Heart right ventricle (tissue), 16 donors: ENCODE measurements at regions not wholly inside any gene's neighbourhood (a gene's known extent, or its start where the extent isn't known, plus 50 kb on each side); places are given as distances from the start of the nearest gene placed in this dataset.
"Not testable (repeated sequence)": the region's sequence is repeated elsewhere in the genome, so short reads cannot be mapped to it uniquely, and the experiment has no call there.

Source experiments
- ATAC-seq, 8 donors: fragments of 200-7000 bp; cut with Tn5 transposase; one replicate each; pipeline ENCODE4 v1.9.1; 2020; ENCODE audit warnings: mild to moderate bottlenecking in 8 of 8, moderate library complexity in 8 of 8, moderate number of reproducible peaks in 1 of 8
- DNase-seq, 2 donors: peaks; one replicate each; pipeline ENCODE4 v3.0.0-alpha.2; 2020
- H3K27ac ChIP-seq, 10 donors: fragments of 200-600 bp; sonication (generic) in 2 of 10; one replicate each; pipeline versions ENCODE4 v1.5.0 to v1.8.0; 2020 to 2022; ENCODE audit warnings: mild to moderate bottlenecking in 3 of 10
- H3K27me3 ChIP-seq, 7 donors: fragments of 200-600 bp; one replicate each; pipeline ENCODE4 v1.8.0; 2021 to 2022; ENCODE audit warnings: mild to moderate bottlenecking in 2 of 7
- H3K36me3 ChIP-seq, 9 donors: fragments of 200-600 bp; sonication (generic) in 1 of 9; one replicate each; pipeline versions ENCODE4 v1.5.0 to v1.8.0; 2020 to 2022; ENCODE audit warnings: mild to moderate bottlenecking in 2 of 9
- H3K4me1 ChIP-seq, 9 donors: fragments of 200-600 bp; sonication (generic) in 1 of 9; one replicate each; pipeline versions ENCODE4 v1.5.0 to v1.8.0; 2020 to 2022; ENCODE audit warnings: mild to moderate bottlenecking in 4 of 9
- H3K4me3 ChIP-seq, 10 donors: fragments of 200-600 bp; sonication (generic) in 2 of 10; one replicate each; pipeline versions ENCODE4 v1.5.0 to v1.8.0; 2020 to 2022; ENCODE audit warnings: mild to moderate bottlenecking in 7 of 10, moderate library complexity in 2 of 10
- H3K9me3 ChIP-seq, 11 donors: fragments of 200-600 bp in 10 of 11; sonication (generic) in 2 of 11; one replicate each; pipeline versions ENCODE4 v1.5.0 to v1.8.0; 2013 to 2022; ENCODE audit warnings: mild to moderate bottlenecking in 2 of 11, control low read depth in 1 of 11, moderate library complexity in 1 of 11
- WGBS, 2 donors: extraction: QIAGEN DNeasy Blood & Tissue Kit; methylation state at CpG; one replicate each; pipeline ENCODE4 v1.1.7; 2013; ENCODE audit warnings: inconsistent platforms in 1 of 2; 5-methylcytosine and 5-hydroxymethylcytosine counted together
- intact Hi-C, 10 donors: fragments of 100-400 bp; cut with DNase I; formaldehyde crosslinking; loops; one replicate each; pipeline versions ENCODE4 v1.11.1 to v1.14.2; 2022
- TF ChIP-seq, protein P1 (sequence below), 9 donors: fragments of 200-600 bp; sonication (generic) in 2 of 9; IDR thresholded peaks; one replicate each; pipeline versions ENCODE4 v1.5.0 to v1.8.0; 2021 to 2022; ENCODE audit warnings: antibody characterized with exemption in 9 of 9, mild to moderate bottlenecking in 5 of 9, moderate library complexity in 1 of 9
- donor health status: Arrhythmogenic right ventricular cardiomyopathy.
- donor health status: ischemic (EF 13 %, LVEDD 7.1; RV severe dilation, severe dysfunction).
- donor health status: healthy with polysubstance abuse.
- donor health status: DM: no; HTN: yes; CAD: no.
- donor health status: DM: no; HTN: no; CAD: no.
- donor health status: ischemic (EF 25% LVEDD 6.9; RV normal size, moderate dysfunction).
- donor health status: ischemic (EF 25% LVEDD 5.7; RV mildly dilated, moderate dysfunction).
- donor health status: healthy.
- donor health status: DM: yes; HTN: yes; CAD: no.
- donor health status: Ischemic cardiomyopathy.
- donor health status: ischemic (EF 35%, LVEDD 5.7; RV mildly dilated, moderate dysfunction).
- donor health status: nonischemic (EF 11% LVEDD 7.7; RV severe dilation, severe dysfunction).
- donor health status: DM: yes; HTN: yes; CAD: no.
- donor health status: PGD.
- donor health status: ischemic (EF 29% LVEDD 5.4; RV normal size, mild dysfunction).
- donor health status: nonischemic (EF 23%, LVEDD 6.1; RV moderate dilation, normal function).

DNA sequence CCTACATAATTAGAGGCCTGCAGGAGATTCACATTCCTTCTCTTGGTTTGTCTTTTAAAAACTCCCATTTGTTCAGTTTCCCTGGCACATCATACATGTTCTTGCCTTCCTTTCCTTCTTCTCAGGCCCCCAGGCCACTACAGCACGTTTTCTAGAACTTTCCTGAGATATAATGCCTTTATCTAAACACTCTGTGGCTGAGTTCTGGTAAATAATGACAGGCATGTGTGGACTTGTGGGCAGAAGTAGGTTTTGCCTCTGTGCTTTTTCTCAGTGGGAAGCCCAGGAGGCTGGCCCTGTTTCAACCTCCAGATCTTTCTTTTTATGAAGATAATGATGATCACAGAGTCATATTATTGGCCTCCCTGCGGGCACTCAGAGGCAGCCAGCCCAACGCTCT is 117.2 kb downstream of the TMX1 start:
- ATAC-seq: no peak

DNA sequence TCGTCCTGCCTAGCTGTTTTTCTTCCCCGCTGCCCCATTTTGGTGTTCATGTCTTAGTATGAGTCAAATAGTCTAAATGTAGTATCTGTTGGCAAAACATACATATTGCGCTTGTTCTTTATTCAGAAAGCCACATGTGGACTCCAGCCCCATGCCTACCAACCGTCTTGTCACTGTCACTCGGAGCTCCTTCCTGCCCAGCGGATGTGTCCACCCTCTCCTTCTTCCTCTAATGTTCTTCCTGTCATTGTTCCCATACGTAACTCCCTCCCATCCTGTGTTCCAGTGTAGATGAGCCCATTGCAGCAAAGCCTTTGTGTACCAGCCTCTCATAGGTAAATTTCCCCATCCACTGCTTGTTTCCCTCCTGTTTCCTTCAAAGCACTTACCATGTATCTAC is 120.5 kb downstream of the TMX1 start:
- 74 to 76% methylated on average over 7 of the region's 7 CpGs for WGBS, 2 donors
- intact Hi-C loops: no loop called here
- H3K4me3 ChIP-seq: no peak overlapping the region
- ATAC-seq (peak in 6 of 8 donors; percentile 47 to 76 (median 62)), DNase-seq (no peak)
- H3K36me3 ChIP-seq: no peaks in the 10 kb centered on the region
- H3K9me3 ChIP-seq: no peaks in the 10 kb centered on the region
- TF ChIP-seq, protein P1, sequence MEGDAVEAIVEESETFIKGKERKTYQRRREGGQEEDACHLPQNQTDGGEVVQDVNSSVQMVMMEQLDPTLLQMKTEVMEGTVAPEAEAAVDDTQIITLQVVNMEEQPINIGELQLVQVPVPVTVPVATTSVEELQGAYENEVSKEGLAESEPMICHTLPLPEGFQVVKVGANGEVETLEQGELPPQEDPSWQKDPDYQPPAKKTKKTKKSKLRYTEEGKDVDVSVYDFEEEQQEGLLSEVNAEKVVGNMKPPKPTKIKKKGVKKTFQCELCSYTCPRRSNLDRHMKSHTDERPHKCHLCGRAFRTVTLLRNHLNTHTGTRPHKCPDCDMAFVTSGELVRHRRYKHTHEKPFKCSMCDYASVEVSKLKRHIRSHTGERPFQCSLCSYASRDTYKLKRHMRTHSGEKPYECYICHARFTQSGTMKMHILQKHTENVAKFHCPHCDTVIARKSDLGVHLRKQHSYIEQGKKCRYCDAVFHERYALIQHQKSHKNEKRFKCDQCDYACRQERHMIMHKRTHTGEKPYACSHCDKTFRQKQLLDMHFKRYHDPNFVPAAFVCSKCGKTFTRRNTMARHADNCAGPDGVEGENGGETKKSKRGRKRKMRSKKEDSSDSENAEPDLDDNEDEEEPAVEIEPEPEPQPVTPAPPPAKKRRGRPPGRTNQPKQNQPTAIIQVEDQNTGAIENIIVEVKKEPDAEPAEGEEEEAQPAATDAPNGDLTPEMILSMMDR (IDR thresholded peaks at IDR 0.05): no peak
- peaks cover 0 to 14% (median 5%) of the 10 kb centered on the region in 9 donors for H3K4me1 ChIP-seq
- H3K27ac ChIP-seq: peak overlapping the region in 4 of 10 donors; percentile 13 to 53 (median 30)
- H3K27me3 ChIP-seq: no peaks in the 10 kb centered on the region

More for the DNA sequence above, 117.2 kb downstream of the TMX1 start:
- H3K4me1 ChIP-seq: peaks cover 0 to 14% (median 5%) of the 10 kb centered on the region in 9 donors
- H3K27ac ChIP-seq: no peak overlapping the region
- DNase-seq: no peak
- H3K36me3 ChIP-seq: no peaks in the 10 kb centered on the region
- TF ChIP-seq, protein P1 (IDR thresholded peaks at IDR 0.05): no peak
- intact Hi-C loops: no loop called here
- H3K4me3 ChIP-seq: no peak overlapping the region
- H3K27me3 ChIP-seq: no peaks in the 10 kb centered on the region
- WGBS, 2 donors: 86 to 89% methylated on average over 3 of the region's 3 CpGs
- no peaks in the 10 kb centered on the region for H3K9me3 ChIP-seq

DNA sequence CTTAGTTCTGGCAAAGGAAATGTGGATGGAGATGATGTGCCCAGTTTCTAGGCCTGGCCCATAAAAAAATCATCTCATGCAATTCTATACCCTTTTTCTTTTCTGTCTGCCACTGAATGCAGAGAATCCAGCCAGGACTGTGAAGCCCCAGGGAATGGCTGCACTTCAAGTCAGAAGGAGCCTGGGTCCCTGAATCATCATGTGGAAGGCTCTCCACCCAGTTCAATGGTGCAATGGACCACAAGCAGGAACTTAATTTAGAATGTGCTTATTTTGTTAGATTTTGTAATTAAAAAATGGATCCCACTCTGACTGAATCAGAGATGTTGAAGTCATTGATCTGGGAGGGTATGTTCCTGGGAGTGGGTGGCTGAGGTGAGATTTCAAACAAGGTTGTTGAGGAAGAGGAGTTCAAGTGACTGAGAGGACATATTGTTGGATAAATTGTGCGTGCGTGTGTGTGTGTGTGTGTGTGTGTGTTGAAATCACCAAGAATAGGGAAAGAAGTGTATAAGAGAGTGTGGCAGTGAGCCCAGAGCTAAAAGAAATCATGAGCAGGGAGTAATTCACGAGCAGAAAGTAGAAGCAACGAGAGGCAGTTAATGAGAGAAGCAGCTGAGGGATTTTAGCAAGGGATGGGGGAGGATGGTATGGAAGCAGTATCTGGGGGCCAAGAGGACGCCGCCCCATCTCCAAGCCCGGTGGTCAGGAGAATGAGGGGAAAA is 125.4 kb downstream of the TMX1 start:
- no peak for DNase-seq
- Histone ChIP-seq H3K4me3 (no peak overlapping the region), H3K36me3 (no peaks in the 10 kb centered on the region), H3K27ac (no peak overlapping the region), H3K4me1 (peaks cover 0 to 10% (median 2%) of the 10 kb centered on the region in 9 donors), H3K9me3 (no peaks in the 10 kb centered on the region), H3K27me3 (no peaks in the 10 kb centered on the region)
- TF ChIP-seq, protein P1 (IDR thresholded peaks at IDR 0.05): no peak
- intact Hi-C loops: no loop called here
- 44 to 49% methylated on average over 7 of the region's 7 CpGs for WGBS, 2 donors
- no peak for ATAC-seq

DNA sequence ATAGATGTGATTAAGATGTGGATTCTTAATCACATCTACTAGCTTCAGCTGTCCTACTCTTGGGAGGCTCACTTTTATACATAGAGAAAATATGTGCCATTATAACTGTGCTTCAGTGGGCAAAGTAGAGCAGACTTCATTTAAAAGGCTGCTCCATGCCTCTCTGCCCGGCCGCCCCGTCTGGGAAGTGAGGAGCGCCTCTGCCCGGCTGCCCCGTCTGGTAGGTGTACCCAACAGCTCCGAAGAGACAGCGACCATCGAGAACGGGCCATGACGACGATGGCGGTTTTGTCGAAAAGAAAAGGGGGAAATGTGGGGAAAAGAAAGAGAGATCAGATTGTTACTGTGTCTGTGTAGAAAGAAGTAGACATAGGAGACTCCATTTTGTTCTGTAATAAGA is 126.4 kb downstream of the TMX1 start:
- 96 to 98% methylated on average over 13 to 14 of the region's 14 CpGs for WGBS, 2 donors
- H3K27me3 ChIP-seq, H3K4me1 ChIP-seq, H3K36me3 ChIP-seq, intact Hi-C loops, H3K9me3 ChIP-seq, H3K4me3 ChIP-seq, H3K27ac ChIP-seq, DNase-seq, ATAC-seq: not testable (repeated sequence)

DNA sequence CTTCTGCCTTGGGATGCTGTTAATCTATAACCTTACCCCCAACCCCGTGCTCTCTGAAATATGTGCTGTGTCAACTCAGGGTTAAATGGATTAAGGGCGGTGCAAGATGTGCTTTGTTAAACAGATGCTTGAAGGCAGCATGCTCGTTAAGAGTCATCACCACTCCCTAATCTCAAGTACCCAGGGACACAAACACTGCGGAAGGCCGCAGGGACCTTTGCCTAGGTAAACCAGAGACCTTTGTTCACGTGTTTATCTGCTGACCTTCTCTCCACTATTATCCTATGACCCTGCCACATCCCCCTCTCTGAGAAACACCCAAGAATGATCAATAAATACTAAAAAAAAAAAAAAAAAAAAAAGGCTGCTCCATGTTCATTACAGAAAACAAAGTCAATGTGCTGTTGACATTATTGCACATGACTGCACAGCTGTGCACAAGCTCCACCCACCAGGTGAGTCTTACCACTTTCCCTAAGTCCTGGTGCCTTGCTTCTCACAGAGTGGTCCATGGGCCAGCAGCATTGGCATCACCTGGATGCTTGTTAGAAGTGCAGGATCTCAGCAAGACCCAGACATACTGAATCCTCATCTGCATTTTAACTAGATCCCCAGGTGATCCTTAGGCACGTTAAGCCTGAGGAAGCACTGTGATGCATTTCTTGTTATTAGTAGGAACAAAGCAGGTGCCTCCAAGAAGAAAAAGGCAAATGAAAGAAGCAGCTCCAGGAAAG is 127.0 kb downstream of the TMX1 start:
- DNase-seq, H3K27me3 ChIP-seq, H3K36me3 ChIP-seq, ATAC-seq, H3K4me1 ChIP-seq, H3K9me3 ChIP-seq, intact Hi-C loops, H3K4me3 ChIP-seq: not testable (repeated sequence)
- peak overlapping the region in 1 of 10 donors; percentile 28 for H3K27ac ChIP-seq
- 41 to 49% methylated on average over 6 of the region's 7 CpGs for WGBS, 2 donors
